Stimulated activated CD8-positive, alpha-beta memory T cell treated with anti-CD3 and anti-CD28 coated beads, Interleukin-15, amount 100 ng/mL, for 4 hours (primary cell): ENCODE measurements at regions not wholly inside any gene's neighbourhood (a gene's known extent, or its start where the extent isn't known, plus 50 kb on each side); places are given as distances from the start of the nearest gene placed in this dataset.

Experiments
- DNase-seq, 2 donors: peaks; one replicate each; pipeline ENCODE4 v3.0.0-alpha.2; 2020; ENCODE audit warnings: low read depth in 2 of 2

GRCh38 chr14:47872588-47872987 is 197.2 kb upstream of the MDGA2 start:
- DNase-seq: no peak

DNA sequence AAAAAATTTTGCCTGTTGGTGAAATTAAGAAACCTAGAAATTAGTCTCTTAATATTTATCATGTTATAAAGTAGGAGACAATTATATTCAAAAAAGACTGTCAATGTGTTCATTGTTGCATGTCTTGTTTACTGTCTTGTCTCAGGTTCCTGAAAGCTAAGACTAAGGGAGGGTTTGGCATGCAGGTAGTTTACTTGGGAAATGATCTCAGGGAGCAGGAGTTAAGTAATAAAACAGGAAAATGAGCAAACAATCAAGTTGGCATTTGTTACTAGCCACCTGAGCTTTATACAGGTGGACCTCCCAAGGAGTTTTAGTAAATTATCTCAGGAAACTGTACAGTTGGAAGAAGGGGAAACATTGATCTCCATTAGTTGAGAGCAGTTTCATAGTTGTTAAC is 188.0 kb upstream of the MDGA2 start:
- no peak for DNase-seq

- no peak for DNase-seq
These were observed 182.2 kb upstream of the MDGA2 start for GRCh38 chr14:47857646-47858045.

DNA sequence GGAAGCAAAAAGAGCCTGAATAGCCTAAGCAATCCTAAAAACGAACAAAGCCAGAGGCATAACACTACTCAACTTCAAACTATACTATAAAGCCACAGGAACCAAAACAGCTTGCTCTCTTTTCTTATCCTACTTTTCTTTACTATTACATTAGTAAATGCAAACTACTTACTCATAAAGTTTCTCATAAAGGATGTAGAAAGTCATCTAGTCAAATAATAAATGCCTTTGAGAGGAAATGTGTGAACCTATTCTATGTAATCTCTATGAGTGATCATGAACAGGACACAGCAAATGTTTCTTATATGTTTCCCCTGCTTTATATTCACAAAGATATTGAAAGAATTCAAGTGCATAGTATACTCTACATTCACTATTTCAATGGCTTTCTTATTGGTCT is 176.9 kb upstream of the MDGA2 start:
- no peak for DNase-seq

DNA sequence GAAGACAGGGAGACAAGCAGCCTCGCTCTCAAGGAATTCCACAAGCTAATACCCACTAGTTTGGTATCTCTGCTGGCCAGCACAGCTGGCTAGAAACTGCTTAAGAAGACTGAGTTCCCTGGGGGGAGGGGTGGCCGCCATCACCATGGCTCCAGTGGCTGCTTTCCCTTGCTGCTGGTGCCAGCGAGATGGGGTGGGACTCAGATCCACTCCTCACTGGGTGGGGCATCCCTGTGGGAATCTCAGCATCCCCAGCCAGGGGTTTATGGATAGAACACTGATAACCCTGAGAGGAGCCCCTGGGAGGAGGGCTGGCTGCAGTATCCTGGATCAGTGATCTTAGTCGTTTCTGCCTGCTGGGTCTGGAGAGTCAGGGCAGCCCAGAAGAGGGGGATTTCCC is 170.6 kb upstream of the MDGA2 start:
- DNase-seq: no peak

GRCh38 chr14:47843236-47843635 is 167.8 kb upstream of the MDGA2 start:
- DNase-seq: no peak

GRCh38 chr14:47833011-47833410 is 157.6 kb upstream of the MDGA2 start:
- no peak for DNase-seq

GRCh38 chr14:47826809-47827208 is 151.4 kb upstream of the MDGA2 start:
- no peak for DNase-seq

DNA sequence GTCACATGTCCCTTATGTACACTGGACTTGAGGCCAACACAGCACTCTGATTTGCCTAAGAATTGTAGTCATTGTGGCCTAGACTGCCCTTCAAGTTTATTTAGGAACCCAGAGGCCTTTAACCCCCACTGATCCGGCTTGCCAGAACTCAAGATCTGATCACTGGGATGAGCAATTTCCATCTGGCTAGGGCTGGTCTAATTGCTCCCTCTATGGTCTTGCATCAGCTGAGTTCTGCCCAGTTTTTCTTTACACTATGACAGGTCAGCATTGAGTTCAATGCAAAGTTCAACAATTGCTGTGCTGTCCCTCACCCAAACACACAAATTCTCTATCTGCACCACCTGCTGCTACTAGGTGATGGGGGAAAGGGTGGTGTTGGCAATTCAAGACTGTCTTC is 146.9 kb upstream of the MDGA2 start:
- DNase-seq: no peak

- DNase-seq: no peak
These were observed 145.7 kb upstream of the MDGA2 start for GRCh38 chr14:47821135-47821534.

DNA sequence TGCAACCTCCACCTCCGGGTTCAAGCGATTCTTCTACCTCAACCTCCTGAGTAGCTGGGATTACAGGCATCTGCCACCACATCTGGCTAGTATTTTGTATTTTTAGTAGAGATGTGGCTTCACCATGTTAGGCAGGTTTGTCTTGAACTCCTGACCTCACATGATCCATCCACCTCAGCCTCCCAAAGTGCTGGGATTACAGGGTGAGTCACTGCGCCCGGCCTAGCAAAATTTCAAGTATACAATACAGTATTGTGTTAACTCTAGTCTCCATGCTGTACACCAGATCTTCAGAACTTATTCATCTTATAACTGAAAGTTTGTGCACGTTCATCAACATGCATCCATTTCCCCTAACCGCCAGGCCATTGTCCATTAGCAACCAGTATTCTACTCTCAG is 115.1 kb upstream of the MDGA2 start:
- no peak for DNase-seq

DNA sequence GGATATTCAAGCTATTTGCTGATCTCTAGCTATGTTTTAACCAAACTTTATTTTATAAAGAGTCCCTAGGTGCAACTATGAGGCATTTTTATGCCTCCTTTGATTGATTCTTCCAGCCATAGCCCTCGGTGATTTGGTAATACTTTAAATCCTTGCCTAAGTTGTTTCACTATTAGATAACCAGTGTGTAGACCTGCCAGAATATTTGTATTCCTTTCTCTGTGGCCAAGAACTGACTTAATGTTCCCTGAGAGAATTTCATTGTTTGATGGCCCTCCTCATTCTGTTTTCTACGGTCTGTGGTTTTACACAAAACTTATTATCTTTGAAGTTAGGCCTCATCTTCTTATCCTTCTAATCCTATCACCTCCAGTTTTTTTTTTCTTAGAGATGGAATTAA is 109.7 kb upstream of the MDGA2 start:
- no peak for DNase-seq

DNA sequence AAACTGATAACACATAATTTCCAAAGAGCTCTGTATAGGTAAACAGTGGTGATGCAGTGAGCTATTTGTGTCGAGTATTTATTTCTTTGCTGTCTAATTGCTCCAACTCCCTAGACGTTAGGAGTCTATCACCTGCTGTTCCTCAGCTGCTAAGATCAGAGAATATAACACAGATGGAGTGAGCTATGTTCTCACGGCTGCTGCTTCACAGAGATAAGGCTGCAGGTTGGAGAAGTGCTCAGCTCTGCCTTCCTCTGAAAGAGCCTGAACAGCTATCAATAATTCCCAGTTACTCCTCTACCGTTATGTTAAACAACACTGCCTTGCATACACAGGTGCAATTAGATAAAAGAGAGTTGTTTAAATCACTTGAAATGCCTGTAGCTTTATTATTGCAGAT is 103.2 kb upstream of the MDGA2 start:
- DNase-seq: no peak

- DNase-seq: no peak
These were observed 97.2 kb upstream of the MDGA2 start for GRCh38 chr14:47772652-47773051.

DNA sequence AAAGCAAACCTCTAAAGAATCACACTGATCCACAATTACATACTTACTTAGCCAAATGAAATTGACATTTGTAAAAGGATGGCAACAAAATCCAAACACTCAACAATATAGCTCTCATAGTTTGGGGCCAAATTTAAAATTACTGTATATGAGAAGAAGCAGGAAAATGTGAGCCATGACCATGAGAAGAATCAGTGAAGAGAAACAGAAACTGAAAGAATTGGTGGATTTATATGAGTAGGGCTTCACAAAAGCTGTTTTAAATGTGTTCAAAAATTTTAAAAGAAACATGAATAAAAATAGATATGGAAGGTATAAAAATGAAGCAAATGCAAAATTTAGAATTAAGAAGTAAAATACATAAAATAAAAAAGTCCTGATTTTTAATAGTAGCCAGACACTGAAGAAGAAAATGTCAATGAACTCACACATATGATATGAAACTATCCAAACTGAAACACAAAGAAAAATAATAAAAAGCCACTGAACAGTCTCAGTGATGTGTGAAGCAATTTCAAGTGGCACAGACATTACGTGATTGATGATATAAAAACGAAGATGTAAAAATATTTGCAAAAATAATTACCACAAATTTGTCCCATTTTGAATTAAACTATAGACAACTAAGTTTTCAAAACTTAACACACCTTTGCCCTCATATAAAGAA is 87.9 kb upstream of the MDGA2 start:
- DNase-seq: no peak

DNA sequence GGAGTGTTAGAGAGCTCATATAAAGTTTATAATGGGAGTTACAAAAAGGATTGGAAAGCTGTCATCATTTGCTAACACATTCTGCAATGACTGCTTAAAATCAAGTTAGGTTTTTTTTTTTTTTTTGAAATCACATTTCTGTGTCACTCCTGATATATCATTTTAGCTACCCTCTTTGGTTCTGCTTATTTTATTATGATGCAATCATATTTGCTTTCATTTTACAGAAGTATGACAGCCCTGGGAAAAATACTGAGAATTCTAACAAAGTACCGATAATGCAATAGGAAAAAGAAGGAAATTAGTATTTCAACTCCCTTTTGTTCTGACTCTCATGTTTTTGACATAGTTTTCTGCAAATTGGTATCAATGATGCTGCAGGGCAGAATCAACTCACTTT is 71.6 kb upstream of the MDGA2 start:
- no peak for DNase-seq

- no peak for DNase-seq
These were observed 68.8 kb upstream of the MDGA2 start for GRCh38 chr14:47744155-47744554.

GRCh38 chr14:47739541-47739940 is 64.1 kb upstream of the MDGA2 start:
- no peak for DNase-seq

GRCh38 chr14:47730296-47730695 is 54.9 kb upstream of the MDGA2 start:
- no peak for DNase-seq
